Peyer's patch (tissue), 4 donors: ENCODE measurements at regions not wholly inside any gene's neighbourhood (a gene's known extent, or its start where the extent isn't known, plus 50 kb on each side); places are given as distances from the start of the nearest gene placed in this dataset.

Experiments
- CTCF ChIP-seq, 6 experiments: fragments of 450-650 bp in 4 of 6; fragments of 200-600 bp in 2 of 6; sonication (generic) in 1 of 6; IDR thresholded peaks; one replicate each; pipeline ENCODE4 v1.5.1; 2017 to 2019; ENCODE audit warnings: antibody characterized with exemption in 6 of 6, mild to moderate bottlenecking in 3 of 6, moderate library complexity in 1 of 6
- POLR2A ChIP-seq, 2 donors: fragments of 450-650 bp; IDR thresholded peaks; one replicate each; pipeline ENCODE4 v1.5.1; 2017; ENCODE audit warnings: antibody characterized with exemption in 2 of 2, mild to moderate bottlenecking in 2 of 2, moderate library complexity in 2 of 2

- no peak for TF ChIP-seq CTCF (IDR thresholded peaks at IDR 0.05)
- TF ChIP-seq POLR2A (IDR thresholded peaks at IDR 0.05), result no peak
Measured at GRCh38 chr18:28808373-28808772, 631.4 kb upstream of the CDH2 start.
